Stimulated activated naive CD8-positive, alpha-beta T cell treated with anti-CD3 and anti-CD28 coated beads, Interleukin-15, Interleukin-2, amounts not matched to agents 100 U/mL and 50 U/mL, for 24 hours (primary cell): ENCODE measurements at regions not wholly inside any gene's neighbourhood (a gene's known extent, or its start where the extent isn't known, plus 50 kb on each side); places are given as distances from the start of the nearest gene placed in this dataset.

Source experiments
- ATAC-seq: fragments of 150-1000 bp; cut with Tn5 transposase; one replicate; pipeline ENCODE4 v1.10.0; 2021
- DNase-seq: peaks from one replicate; pipeline ENCODE4 v3.0.0; 2021

- DNase-seq, result no peak
- no peak for ATAC-seq
Observed at GRCh38 chr3:178152988-178153387, 383.2 kb upstream of the KCNMB2 start.

DNA sequence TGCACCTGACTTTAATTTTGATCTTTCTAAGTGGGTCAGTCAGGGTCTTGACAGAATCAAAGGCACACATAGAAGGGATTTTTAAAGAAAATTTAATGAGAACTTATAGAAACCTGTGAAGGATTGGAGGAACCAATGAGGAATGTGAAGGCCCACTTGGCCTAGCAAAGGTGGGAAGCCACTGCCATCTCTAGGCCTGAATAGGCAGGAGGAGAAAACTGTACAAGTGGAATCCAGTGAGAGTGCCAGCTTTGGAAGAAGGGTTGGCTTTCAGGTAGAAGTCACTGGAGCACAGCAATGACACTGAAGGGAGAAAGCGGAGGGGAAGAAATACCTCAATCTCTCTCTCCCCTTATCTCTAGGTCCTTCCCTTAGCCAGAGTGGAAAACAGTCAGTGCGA lies 380.7 kb upstream of the KCNMB2 start:
- DNase-seq (no peak), ATAC-seq (no peak)

DNA sequence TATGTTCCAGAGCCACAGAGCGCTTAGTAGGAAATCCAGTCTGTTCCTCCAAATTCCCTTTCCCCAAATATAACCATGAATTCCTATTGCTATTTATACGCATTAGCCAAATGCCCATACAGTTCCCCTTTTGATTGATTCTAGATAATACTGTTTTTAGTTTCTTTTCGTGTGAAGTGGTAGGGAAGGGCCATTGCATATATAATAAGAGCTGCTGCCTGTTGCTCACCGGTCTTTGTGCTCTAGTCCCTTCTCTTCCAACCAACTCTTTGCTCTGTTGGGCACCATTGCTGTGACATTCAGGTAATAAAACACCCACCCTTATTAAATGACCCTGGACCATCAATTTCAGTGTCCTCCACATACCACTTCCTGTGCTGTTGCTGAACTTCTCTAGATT lies 379.9 kb upstream of the KCNMB2 start:
- no peak for DNase-seq
- no peak for ATAC-seq

DNA sequence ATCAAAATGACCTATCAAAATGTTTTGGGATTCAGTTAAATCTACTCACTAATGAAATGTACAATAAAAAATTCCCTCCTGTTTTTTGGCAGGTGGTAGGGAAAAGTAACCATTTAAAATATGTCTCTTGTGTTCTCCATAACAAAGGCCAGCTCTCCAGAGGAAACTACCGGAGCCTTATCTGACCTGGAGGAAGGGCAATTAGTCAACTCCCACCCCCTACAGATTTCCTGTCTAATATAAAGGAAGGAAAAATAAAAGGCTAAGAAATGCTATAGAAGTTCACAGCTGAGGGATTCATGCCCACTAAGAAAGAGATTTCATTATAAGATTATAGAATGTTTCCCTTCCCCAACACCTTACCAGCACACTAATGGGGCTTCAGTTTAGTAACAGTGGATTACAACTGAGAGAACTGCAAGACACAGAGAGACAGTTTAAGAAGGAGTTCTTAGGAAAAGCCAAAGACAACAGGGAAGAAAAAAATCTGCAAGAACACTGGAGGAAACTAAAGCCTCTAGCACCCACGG lies 376.5 kb upstream of the KCNMB2 start:
- DNase-seq (no peak), ATAC-seq (no peak)

- DNase-seq (no peak), ATAC-seq (no peak)
Observed at GRCh38 chr3:178169421-178169820, 366.8 kb upstream of the KCNMB2 start.

- ATAC-seq (no peak), DNase-seq (no peak)
Observed at GRCh38 chr3:178170698-178171535, 365.3 kb upstream of the KCNMB2 start.

- no peak for ATAC-seq
- DNase-seq, result no peak
Observed at GRCh38 chr3:178172121-178172520, 364.1 kb upstream of the KCNMB2 start.

- no peak for DNase-seq
- no peak for ATAC-seq
Observed at GRCh38 chr3:178174201-178174915, 361.9 kb upstream of the KCNMB2 start.

DNA sequence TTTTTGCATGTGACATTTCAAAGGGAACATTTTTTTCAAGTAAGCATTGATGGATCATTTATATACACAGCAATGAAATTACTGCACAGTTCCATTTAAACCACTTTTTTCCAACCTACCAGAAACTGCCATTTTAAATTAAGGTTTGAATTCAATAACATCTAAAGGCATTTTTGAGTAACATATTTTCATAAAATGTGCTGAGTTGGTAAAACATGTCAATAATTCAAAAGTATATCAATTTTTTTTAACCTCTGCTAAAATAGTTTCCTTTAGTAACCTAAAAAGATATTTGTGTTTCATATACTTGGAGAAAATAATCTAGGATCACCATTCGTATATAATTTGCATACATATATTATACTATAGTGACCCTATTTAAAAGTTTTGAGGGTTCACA lies 355.1 kb upstream of the KCNMB2 start:
- no peak for ATAC-seq
- DNase-seq, result no peak

- ATAC-seq, result no peak
- no peak for DNase-seq
Observed at GRCh38 chr3:178181784-178182183, 354.5 kb upstream of the KCNMB2 start.

DNA sequence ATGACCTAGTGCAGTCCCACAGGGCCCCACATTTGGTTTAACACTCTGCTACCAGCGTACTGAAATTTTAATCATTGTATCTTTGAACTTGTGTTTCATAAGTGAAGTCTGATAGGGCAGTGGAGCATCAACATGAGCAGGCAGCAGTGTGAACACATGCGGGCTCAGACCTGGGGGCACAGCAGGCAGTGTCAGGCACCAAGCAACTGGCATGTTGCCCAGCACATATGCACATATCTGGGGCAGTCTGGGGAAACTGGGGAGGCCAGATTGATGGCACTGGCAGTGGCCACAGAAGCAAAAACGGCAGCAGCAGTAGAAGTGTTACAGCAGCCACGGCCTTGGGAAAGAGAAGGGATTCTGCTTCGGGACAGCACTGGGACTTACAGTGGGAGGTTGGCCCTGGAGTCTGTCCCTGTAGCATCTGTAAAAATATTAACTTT lies 353.9 kb upstream of the KCNMB2 start:
- no peak for ATAC-seq
- DNase-seq, result no peak

- ATAC-seq (no peak), DNase-seq (no peak)
Observed at GRCh38 chr3:178184833-178185232, 351.4 kb upstream of the KCNMB2 start.

DNA sequence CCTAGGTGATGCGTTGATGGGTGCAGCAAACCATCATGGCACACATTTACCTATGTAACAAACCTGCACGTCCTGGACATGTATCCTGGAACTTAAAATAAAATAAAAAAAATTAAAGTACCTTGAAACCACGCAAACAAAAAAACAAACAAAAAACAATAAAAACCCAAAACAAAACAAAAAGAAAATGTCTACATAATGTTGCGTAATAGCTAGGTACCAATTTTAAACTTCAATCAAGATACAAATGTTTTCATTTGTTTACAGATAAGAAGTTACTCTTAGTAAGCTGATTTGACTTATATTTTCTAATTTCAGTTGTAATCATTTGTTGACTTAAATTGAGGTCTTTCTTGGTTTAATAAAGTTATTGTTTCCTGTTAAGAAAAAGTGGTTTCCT lies 349.6 kb upstream of the KCNMB2 start:
- no peak for DNase-seq

GRCh38 chr3:178189854-178190253 lies 346.4 kb upstream of the KCNMB2 start:
- DNase-seq, result no peak
- ATAC-seq, result no peak

More for the DNA sequence above, 349.6 kb upstream of the KCNMB2 start:
- no peak for ATAC-seq

GRCh38 chr3:178193846-178194245 lies 342.4 kb upstream of the KCNMB2 start:
- ATAC-seq (no peak), DNase-seq (no peak)

GRCh38 chr3:178194539-178194938 lies 341.7 kb upstream of the KCNMB2 start:
- DNase-seq (no peak), ATAC-seq (no peak)

GRCh38 chr3:178195824-178196223 lies 340.4 kb upstream of the KCNMB2 start:
- no peak for ATAC-seq
- DNase-seq, result no peak

- no peak for ATAC-seq
- no peak for DNase-seq
Observed at GRCh38 chr3:178198329-178198728, 337.9 kb upstream of the KCNMB2 start.

- no peak for DNase-seq
Observed at GRCh38 chr3:178200316-178200715, 335.9 kb upstream of the KCNMB2 start.

DNA sequence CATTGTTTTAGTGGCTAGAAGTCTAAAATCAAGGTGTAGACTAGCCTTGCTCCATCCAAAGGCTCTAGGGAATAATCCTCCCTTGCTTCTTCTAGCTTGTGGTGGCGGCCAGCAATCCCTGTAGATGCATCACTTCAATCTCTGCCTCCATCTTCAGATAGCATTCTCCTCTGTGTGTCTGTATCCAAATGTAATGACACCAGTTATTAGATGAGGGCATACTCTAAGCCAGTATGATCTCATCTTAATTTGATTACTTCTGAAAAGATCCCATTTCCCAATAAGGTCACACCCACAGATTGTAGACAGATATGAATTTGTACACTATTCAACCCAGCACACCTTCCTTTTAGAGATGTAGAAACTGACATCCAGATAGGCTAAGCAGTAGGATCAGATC lies 334.5 kb upstream of the KCNMB2 start:
- ATAC-seq (no peak), DNase-seq (no peak)

More at GRCh38 chr3:178200316-178200715, 335.9 kb upstream of the KCNMB2 start:
- no peak for ATAC-seq

DNA sequence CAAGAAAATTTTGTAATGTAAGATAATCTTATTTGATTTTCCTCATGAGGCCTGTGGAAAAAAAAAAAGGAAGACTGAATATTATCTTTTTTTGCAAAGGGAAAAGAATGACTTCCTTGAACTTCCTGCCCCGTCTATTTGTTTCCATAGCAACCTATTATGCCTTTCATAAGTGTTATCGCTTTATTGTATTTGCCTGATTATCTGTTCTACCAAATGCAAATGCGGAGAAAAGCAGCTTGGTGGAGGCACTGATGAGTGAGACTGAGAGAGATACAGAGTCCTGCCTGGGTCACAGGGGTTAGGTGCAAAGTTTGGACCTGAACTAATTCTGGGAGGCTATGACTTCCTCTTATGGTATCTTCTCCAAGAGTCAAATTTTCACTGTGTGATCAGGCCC lies 334.0 kb upstream of the KCNMB2 start:
- ATAC-seq (no peak), DNase-seq (no peak)

DNA sequence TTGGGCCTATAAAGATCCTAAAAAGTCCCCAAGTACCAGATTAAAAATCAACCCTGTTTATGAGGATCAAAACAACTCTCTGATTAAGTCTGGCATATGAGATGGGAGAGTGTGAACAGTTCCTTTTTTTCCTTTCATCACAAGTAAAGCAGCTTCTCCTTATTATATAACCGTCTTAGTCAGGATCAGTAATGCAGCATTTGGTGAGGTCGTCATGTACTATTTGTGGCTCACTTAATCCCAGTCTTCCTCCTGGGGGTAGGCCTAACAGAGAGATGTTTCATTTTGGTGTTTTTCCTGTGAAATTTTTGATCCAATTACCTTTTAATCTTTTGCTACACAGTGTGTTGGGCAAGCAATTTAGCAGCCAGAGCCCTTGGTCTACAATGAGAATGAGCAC lies 333.1 kb upstream of the KCNMB2 start:
- ATAC-seq, result no peak
- DNase-seq, result no peak

DNA sequence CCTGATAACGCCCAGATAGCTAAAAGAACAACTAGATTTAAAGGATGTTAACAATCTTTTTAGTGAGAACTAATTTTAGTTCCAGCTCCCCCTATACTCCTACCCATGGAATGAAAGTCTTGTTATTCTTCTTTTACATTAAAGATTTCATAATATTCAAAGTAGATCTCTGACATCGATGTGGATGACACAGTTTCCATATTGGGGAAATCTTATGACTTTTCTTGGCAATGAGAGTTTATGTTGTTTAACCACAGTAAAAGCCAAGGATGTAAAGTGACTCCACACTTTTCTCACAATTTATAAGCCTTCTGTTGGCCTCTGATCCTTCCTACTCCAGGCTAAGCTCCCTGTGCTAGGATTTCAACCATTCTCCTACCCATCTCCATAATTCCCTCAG lies 332.6 kb upstream of the KCNMB2 start:
- ATAC-seq, result no peak
- DNase-seq, result no peak
